Activated T-cell treated with anti-CD3 and anti-CD28 coated beads, Interleukin-2, amount 50 U/mL, for 48 hours (primary cell): ENCODE measurements at regions not wholly inside any gene's neighbourhood (a gene's known extent, or its start where the extent isn't known, plus 50 kb on each side); places are given as distances from the start of the nearest gene placed in this dataset.
"Not testable (repeated sequence)": the region's sequence is repeated elsewhere in the genome, so short reads cannot be mapped to it uniquely, and the experiment has no call there.

Source experiments
- DNase-seq, 2 experiments: peaks; one replicate each; pipeline ENCODE4 v3.0.0-alpha.2; 2020

GRCh38 chr5:126228934-126229333, 194.3 kb upstream of the GRAMD2B start:
- DNase-seq, result no peak

- DNase-seq, result no peak
Measured at GRCh38 chr5:126233256-126233655, 190.0 kb upstream of the GRAMD2B start.

- DNase-seq, result no peak
Measured at GRCh38 chr5:126234563-126235195, 188.5 kb upstream of the GRAMD2B start.

- no peak for DNase-seq
Measured at GRCh38 chr5:126235628-126236027, 187.6 kb upstream of the GRAMD2B start.

- DNase-seq, result no peak
Measured at GRCh38 chr5:126236994-126237393, 186.2 kb upstream of the GRAMD2B start.

- no peak for DNase-seq
Measured at GRCh38 chr5:126248611-126249010, 174.6 kb upstream of the GRAMD2B start.

- no peak for DNase-seq
Measured at GRCh38 chr5:126251024-126251423, 172.2 kb upstream of the GRAMD2B start.

GRCh38 chr5:126253406-126253805, 169.8 kb upstream of the GRAMD2B start:
- no peak for DNase-seq

GRCh38 chr5:126263591-126264184, 159.5 kb upstream of the GRAMD2B start:
- no peak for DNase-seq

GRCh38 chr5:126265917-126266316, 157.3 kb upstream of the GRAMD2B start:
- no peak for DNase-seq

- DNase-seq, result no peak
Measured at GRCh38 chr5:126267438-126267837, 155.8 kb upstream of the GRAMD2B start.

GRCh38 chr5:126268697-126269315, 154.4 kb upstream of the GRAMD2B start:
- no peak for DNase-seq

- no peak for DNase-seq
Measured at GRCh38 chr5:126269511-126269910, 153.7 kb upstream of the GRAMD2B start.

- DNase-seq, result no peak
Measured at GRCh38 chr5:126271141-126271540, 152.1 kb upstream of the GRAMD2B start.

GRCh38 chr5:126274076-126274762, 149.0 kb upstream of the GRAMD2B start:
- DNase-seq, result no peak

GRCh38 chr5:126274763-126275125, 148.5 kb upstream of the GRAMD2B start:
- DNase-seq, result no peak

- no peak for DNase-seq
Measured at GRCh38 chr5:126277762-126278161, 145.4 kb upstream of the GRAMD2B start.

GRCh38 chr5:126280343-126280742, 142.9 kb upstream of the GRAMD2B start:
- no peak for DNase-seq

- no peak for DNase-seq
Measured at GRCh38 chr5:126280846-126281245, 142.4 kb upstream of the GRAMD2B start.

GRCh38 chr5:126284977-126285696, 138.1 kb upstream of the GRAMD2B start:
- DNase-seq, result no peak

- not testable (repeated sequence) for DNase-seq
Measured at GRCh38 chr5:126296121-126296520, 127.1 kb upstream of the GRAMD2B start.

GRCh38 chr5:126300293-126300692, 122.9 kb upstream of the GRAMD2B start:
- no peak for DNase-seq

- DNase-seq, result no peak
Measured at GRCh38 chr5:126301056-126301455, 122.2 kb upstream of the GRAMD2B start.
